K562 (cell line): ENCODE measurements at regions not wholly inside any gene's neighbourhood (a gene's known extent, or its start where the extent isn't known, plus 50 kb on each side); places are given as distances from the start of the nearest gene placed in this dataset.

Source experiments
- ATAC-seq: fragments of 200-7000 bp; cut with Tn5 transposase; 3 replicates; pipeline ENCODE4 v1.9.1; 2020; ENCODE audit warnings: moderate library complexity
- BruUV-seq: library from RNA; stranded (reverse); fragments of 400-500 nt; replicated peaks from 2 replicates; lab custom pipeline; 2021; lab: Mats Ljungman, UMichigan
- CTCF ChIA-PET: fragments of 300-600 bp; formaldehyde crosslinking; extraction: SDS; loops from one replicate; lab custom pipeline; 2021; ENCODE audit warnings: low intra/inter-chr PET ratio; lab: Yijun Ruan, JAX
- POLR2A ChIA-PET: fragments of 300-600, 350-650 bp; sonication (Branson Sonifier 250); formaldehyde crosslinking; extraction: SDS; loops from one replicate; lab custom pipeline; 2021; ENCODE audit warnings: antibody characterized with exemption, inconsistent platforms; lab: Yijun Ruan, JAX
- DNase-seq, 4 experiments: peaks; one replicate each; pipeline versions ENCODE4 v3.0.0 to v3.0.0-alpha.2; 2011 to 2018; ENCODE audit warnings: low spot score in 3 of 4, mixed read lengths in 3 of 4; ENCODE audit errors: extremely low read depth in 1 of 4
- FAIRE-seq: peaks from 2 replicates; lab custom pipeline; 2011; peaks lifted over from hg19 to GRCh38; lab: Jason Lieb, UNC
- H2AFZ ChIP-seq: 2 replicates; pipeline ENCODE4 v1.6.0; 2011; ENCODE audit warnings: low read depth, low read length, control low read depth, inconsistent platforms
- H3K27ac ChIP-seq: fragments of 200-600 bp; 3 replicates; pipeline ENCODE4 v1.8.0; 2011; ENCODE audit warnings: low read depth, mild to moderate bottlenecking, control low read depth, inconsistent platforms, low read length, moderate library complexity, mixed read lengths; ENCODE audit errors: extremely low read depth
- H3K27me3 ChIP-seq, 2 experiments: fragments of 300-600 bp in 1 of 2; 2 replicates in 1 of 2; 3 replicates in 1 of 2; pipeline versions ENCODE4 v1.6.0 to v1.8.0; 2011; ENCODE audit warnings: inconsistent platforms in 2 of 2, low read length in 2 of 2, mild to moderate bottlenecking in 1 of 2, mixed read lengths in 1 of 2, moderate library complexity in 1 of 2; ENCODE audit not compliant: control insufficient read depth in 2 of 2, insufficient read depth in 2 of 2
- H3K36me3 ChIP-seq: fragments of 300-600 bp; 3 replicates; pipeline ENCODE4 v1.8.0; 2011; ENCODE audit warnings: mild to moderate bottlenecking, low read length, inconsistent platforms; ENCODE audit not compliant: control insufficient read depth, insufficient read depth
- H3K4me1 ChIP-seq, 2 experiments: fragments of 200-600 bp in 1 of 2; replicated peaks in 1 of 2; 2 replicates in 1 of 2; 3 replicates in 1 of 2; pipeline versions ENCODE4 v1.5.1 to v1.8.0; 2011; ENCODE audit warnings: inconsistent platforms in 2 of 2, low read length in 2 of 2, mild to moderate bottlenecking in 1 of 2, mixed read lengths in 1 of 2, moderate library complexity in 1 of 2; ENCODE audit not compliant: control insufficient read depth in 2 of 2, insufficient read depth in 2 of 2
- H3K4me2 ChIP-seq: 2 replicates; pipeline ENCODE4 v1.6.1; 2011; ENCODE audit warnings: low read length, control low read depth, inconsistent platforms, mixed read lengths; ENCODE audit not compliant: insufficient read depth
- H3K4me3 ChIP-seq: fragments of 200-600 bp; sonication (generic), shearing (Covaris generic); 2 replicates; pipeline ENCODE4 v1.5.1; 2016; ENCODE audit warnings: control low read depth, inconsistent platforms
- H3K79me2 ChIP-seq: fragments of 200-600 bp; 3 replicates; pipeline ENCODE4 v1.8.0; 2011; ENCODE audit warnings: low read length, inconsistent platforms; ENCODE audit not compliant: control insufficient read depth, insufficient read depth
- H3K9ac ChIP-seq, 2 experiments: 2 replicates each; pipeline versions ENCODE4 v1.6.0 to v1.6.1; 2011; ENCODE audit warnings: low read depth in 2 of 2, low read length in 2 of 2, control low read depth in 1 of 2, inconsistent platforms in 1 of 2, mild to moderate bottlenecking in 1 of 2, mixed read lengths in 1 of 2; ENCODE audit not compliant: insufficient read depth in 1 of 2
- H3K9me1 ChIP-seq: one replicate; pipeline ENCODE4 v1.6.0; 2011; ENCODE audit warnings: inconsistent platforms, mild to moderate bottlenecking, low read length, moderate library complexity; ENCODE audit not compliant: control insufficient read depth, insufficient read depth
- H3K9me3 ChIP-seq: replicated peaks from 2 replicates; pipeline ENCODE4 v1.5.1; 2011; ENCODE audit warnings: low read depth, low read length, inconsistent platforms; ENCODE audit not compliant: control insufficient read depth, insufficient read depth
- H4K20me1 ChIP-seq: replicated peaks from 2 replicates; pipeline ENCODE4 v1.6.1; 2011; ENCODE audit warnings: low read length, inconsistent platforms, mixed read lengths; ENCODE audit not compliant: control insufficient read depth, insufficient read depth
- BACH1 ChIP-seq: fragments of 200-800 bp; sonication (Bioruptor generic); IDR thresholded peaks from 2 replicates; pipeline ENCODE4 v1.6.1; 2016; ENCODE audit warnings: missing genetic modification characterization, missing compliant biosample characterization
- CCAR2 ChIP-seq: fragments of 200-400 bp; formaldehyde crosslinking; IDR thresholded peaks from 2 replicates; pipeline ENCODE4 v1.6.1; 2017; ENCODE audit warnings: mild to moderate bottlenecking, low read depth, low read length
- DACH1 ChIP-seq: fragments of 450-650 bp; IDR thresholded peaks from 2 replicates; pipeline ENCODE4 v1.6.1; 2018; ENCODE audit not compliant: partially characterized antibody
- DIDO1 ChIP-seq: fragments of 450-650 bp; IDR thresholded peaks from 2 replicates; pipeline ENCODE4 v1.6.1; 2016; ENCODE audit warnings: low read depth, missing biosample characterization, missing genetic modification characterization
- ERF ChIP-seq: fragments of 450-650 bp; formaldehyde crosslinking; IDR thresholded peaks from 2 replicates; pipeline ENCODE4 v1.4.0; 2020; ENCODE audit warnings: mild to moderate bottlenecking, mixed read lengths
- HDAC8 ChIP-seq: fragments of 450-650 bp; IDR thresholded peaks from 2 replicates; pipeline ENCODE4 v1.6.1; 2016; ENCODE audit warnings: mild to moderate bottlenecking, missing genetic modification characterization, moderate library complexity, missing compliant biosample characterization
- KDM4B ChIP-seq, 2 experiments: fragments of 450-650 bp in 1 of 2; sonication (generic) in 1 of 2; IDR thresholded peaks; 2 replicates each; pipeline ENCODE4 v1.6.1; 2016 to 2017; ENCODE audit warnings: borderline replicate concordance in 2 of 2, antibody characterized with exemption in 1 of 2, low read depth in 1 of 2, mild to moderate bottlenecking in 1 of 2
- MXI1 ChIP-seq: IDR thresholded peaks from 2 replicates; pipeline ENCODE4 v1.6.1; 2011; ENCODE audit warnings: low read depth, mild to moderate bottlenecking, improper control_type of control experiment, low read length
- PATZ1 ChIP-seq: fragments of 250-450 bp; sonication (Bioruptor Pico); IDR thresholded peaks from 2 replicates; pipeline ENCODE4 v1.5.0; 2020; ENCODE audit warnings: mild to moderate bottlenecking, borderline replicate concordance
- PKNOX1 ChIP-seq: fragments of 450-650 bp; IDR thresholded peaks from 2 replicates; pipeline ENCODE4 v1.6.1; 2016
- POLR3A ChIP-seq: IDR thresholded peaks from 2 replicates; pipeline ENCODE4 v1.6.1; 2011; ENCODE audit warnings: borderline replicate concordance, mild to moderate bottlenecking, moderate library complexity; ENCODE audit not compliant: insufficient read length, insufficient read depth; ENCODE audit errors: extremely low read depth
- RAD21 ChIP-seq, 2 experiments: fragments of 250-450 bp in 1 of 2; fragments of 450-650 bp in 1 of 2; sonication (Bioruptor Pico) in 1 of 2; formaldehyde crosslinking in 1 of 2; IDR thresholded peaks in 1 of 2; conservative IDR thresholded peaks in 1 of 2; 2 replicates each; pipeline versions ENCODE4 v1.4.0 to v1.8.0; 2020 to 2022; ENCODE audit warnings: mild to moderate bottlenecking in 2 of 2, moderate library complexity in 1 of 2
- RBM34 ChIP-seq: fragments of 200-400 bp; formaldehyde crosslinking; IDR thresholded peaks from 2 replicates; pipeline ENCODE4 v1.6.1; 2018; ENCODE audit warnings: low read length, borderline replicate concordance; ENCODE audit not compliant: insufficient read depth
- SP1 ChIP-seq: sonication (generic); formaldehyde crosslinking; IDR thresholded peaks from 2 replicates; pipeline ENCODE4 v1.8.1; 2022; ENCODE audit warnings: mild to moderate bottlenecking, missing genetic modification reagents
- STAG1 ChIP-seq: sonication (generic); formaldehyde crosslinking; IDR thresholded peaks from 2 replicates; pipeline ENCODE4 v1.5.0; 2020; ENCODE audit warnings: missing genetic modification reagents, borderline replicate concordance
- TCF3 ChIP-seq: sonication (generic); formaldehyde crosslinking; IDR thresholded peaks from 2 replicates; pipeline ENCODE4 v1.4.0; 2020; ENCODE audit warnings: mild to moderate bottlenecking, missing genetic modification reagents
- ZBTB5 ChIP-seq: fragments of 450-650 bp; IDR thresholded peaks from 2 replicates; pipeline ENCODE4 v1.6.1; 2017; ENCODE audit warnings: antibody characterized with exemption
- ZNF77 ChIP-seq: fragments of 250-450 bp; sonication (Bioruptor Pico); IDR thresholded peaks from 2 replicates; pipeline ENCODE4 v1.5.0; 2020
- WGBS: fragments of 100-300 bp; shearing (Covaris generic); methylation state at CpG from one replicate; pipeline ENCODE4 v1.1.6; 2016; ENCODE audit warnings: low coverage, mixed read lengths; ENCODE audit not compliant: insufficient coverage; ENCODE audit errors: missing lambda C conversion rate; 5-methylcytosine and 5-hydroxymethylcytosine counted together
- in situ Hi-C: fragments of 300-500 bp; cut with MboI; formaldehyde crosslinking; loops from 4 replicates; pipeline ENCODE4 v1.15.0; 2018; ENCODE audit warnings: inconsistent platforms, mixed read lengths
- intact Hi-C: fragments of 100-400 bp; cut with micrococcal nuclease; formaldehyde crosslinking; loops from 2 replicates; pipeline ENCODE4 v1.14.2; 2022

GRCh38 chr11:80916173-80916798 is 1475.5 kb upstream of the TENM4 start:
- ATAC-seq (no peak), FAIRE-seq (no peak), DNase-seq (no peak)
- ChIA-PET CTCF (no interaction called here), POLR2A (no interaction called here)
- Histone ChIP-seq H3K4me2 (no peak overlapping the region), H2AFZ (no peak overlapping the region), H3K9ac (no peak overlapping the region), H3K27me3 (no peaks in the 10 kb centered on the region), H3K4me3 (no peak overlapping the region), H4K20me1 (no peaks in the 10 kb centered on the region), H3K79me2 (no peaks in the 10 kb centered on the region), H3K36me3 (no peaks in the 10 kb centered on the region), H3K4me1 (no peaks in the 10 kb centered on the region), H3K27ac (no peak overlapping the region), H3K9me3 (no peaks in the 10 kb centered on the region), H3K9me1 (no peaks in the 10 kb centered on the region)
- TF ChIP-seq POLR3A, result no peak
- TF ChIP-seq DACH1, result no peak
- TF ChIP-seq RAD21 (CRISPR knock-in tag; conservative IDR thresholded peaks at IDR 0.05 in 1 of 2, IDR thresholded peaks at IDR 0.05 in 1 of 2), result no peak
- TF ChIP-seq STAG1 (CRISPR knock-in tag), result no peak
- no peak for TF ChIP-seq ZNF77
- TF ChIP-seq ZBTB5, result no peak
- TF ChIP-seq DIDO1 (tag), result no peak
- no peak for TF ChIP-seq PKNOX1
- no peak for TF ChIP-seq MXI1
- no peak for TF ChIP-seq RBM34
- no peak for TF ChIP-seq BACH1 (tag)
- no peak for TF ChIP-seq SP1 (CRISPR knock-in tag)
- TF ChIP-seq TCF3 (CRISPR knock-in tag), result no peak
- TF ChIP-seq ERF (CRISPR knock-in tag), result no peak
- TF ChIP-seq PATZ1 (CRISPR knock-in tag), result no peak
- no peak for TF ChIP-seq KDM4B (IDR thresholded peaks at IDR 0.05; ENCODE audit: borderline replicate concordance in 2 of 2, low read depth in 1 of 2)
- no peak for TF ChIP-seq CCAR2
- TF ChIP-seq HDAC8 (tag), result no peak
- 0% methylated on average over 1 of the region's 1 CpG for WGBS
- in situ Hi-C loops, result no loop called here
- no TSS peak for BruUV-seq
- intact Hi-C loops, result no loop called here
